ENCODE measurements at regions not wholly inside any gene's neighbourhood (a gene's known extent, or its start where the extent isn't known, plus 50 kb on each side); places are given as distances from the start of the nearest gene placed in this dataset.

GRCh38 chr3:44108481-44108880 is 133.2 kb upstream of the TOPAZ1 start:
- no peaks in the 10 kb centered on the region for H4K20me1 ChIP-seq (ENCODE audit: control insufficient read depth, insufficient read depth)
- ChIA-PET SMC1A (ENCODE audit: uncharacterized antibody, unreplicated experiment) (interaction anchor here (1.0 to 1.7 kb wide), 3 partner anchors 79 to 100 kb away, joined by 3 to 6 read pairs (median 4); no protein-coding TSS in a partner anchor), CTCF (no interaction called here), RAD21 (ENCODE audit: unreplicated experiment) (no interaction called here), POLR2A (no interaction called here)
- H3K79me2 ChIP-seq (ENCODE audit: control insufficient read depth, insufficient read depth, low read length): no peaks in the 10 kb centered on the region; the same call in 1 of the 2 replicates
- no peak overlapping the region for H3K4me2 ChIP-seq (ENCODE audit: control insufficient read depth, insufficient read depth)
- H3K4me3 ChIP-seq: no peak overlapping the region
- peaks cover 20% of the 10 kb centered on the region for H3K4me1 ChIP-seq (ENCODE audit: control insufficient read depth, insufficient read depth, low read length)
- H3K9me3 ChIP-seq (replicated peaks; ENCODE audit: control insufficient read depth, insufficient read depth, low read length): no peaks in the 10 kb centered on the region
- intact Hi-C loops (cut with micrococcal nuclease; ENCODE audit: unreplicated experiment): no loop called here
- ATAC-seq (no peak), FAIRE-seq (no peak), DNase-seq (ENCODE audit: low read depth, low spot score) (no peak)
- no TSS peak for BruUV-seq (replicated peaks)
- H3K27me3 ChIP-seq (replicated peaks in 1 of 2; ENCODE audit: control insufficient read depth in 2 of 2, insufficient read depth in 2 of 2, low read length in 1 of 2): no peaks in the 10 kb centered on the region
- H2AFZ ChIP-seq (ENCODE audit: control insufficient read depth, low read depth, low read length): no peak overlapping the region
- 62% methylated on average over 3 of the region's 3 CpGs for WGBS (ENCODE audit: insufficient coverage, insufficient replicate concordance, low lambda C conversion rate, missing lambda C conversion rate)
- no peak overlapping the region for H3K9ac ChIP-seq (ENCODE audit: control insufficient read depth, insufficient read depth, low read length)
- in situ Hi-C loops (cut with MboI): no loop called here
- peaks cover 0 to 12% of the 10 kb centered on the region in 2 experiments; a peak in 2 of 4 replicates for H3K36me3 ChIP-seq (ENCODE audit: control insufficient read depth in 2 of 2, insufficient read depth in 2 of 2, low read length in 1 of 2)
- H3K27ac ChIP-seq (ENCODE audit: control insufficient read depth, insufficient read depth): no peak overlapping the region
- TF ChIP-seq IKZF1 (conservative IDR thresholded peaks at IDR 0.05) (no peak), TARDBP (IDR thresholded peaks at IDR 0.05; ENCODE audit: borderline replicate concordance) (no peak), BCL3 (IDR thresholded peaks at IDR 0.05; ENCODE audit: borderline replicate concordance, insufficient read depth, low read depth, low read length, poor library complexity, severe bottlenecking) (no peak), E4F1 (IDR thresholded peaks at IDR 0.05; ENCODE audit: borderline replicate concordance, partially characterized antibody) (no peak), CREB1 (IDR thresholded peaks at IDR 0.05; ENCODE audit: low read depth) (no peak), IKZF2 (IDR thresholded peaks at IDR 0.05) (no peak), BCL11A (IDR thresholded peaks at IDR 0.05; ENCODE audit: low read depth, low read length) (no peak), NR2C2 (IDR thresholded peaks at IDR 0.05; ENCODE audit: borderline replicate concordance, control insufficient read depth, insufficient read length, low read depth) (no peak)
- TF ChIP-seq, protein P1, sequence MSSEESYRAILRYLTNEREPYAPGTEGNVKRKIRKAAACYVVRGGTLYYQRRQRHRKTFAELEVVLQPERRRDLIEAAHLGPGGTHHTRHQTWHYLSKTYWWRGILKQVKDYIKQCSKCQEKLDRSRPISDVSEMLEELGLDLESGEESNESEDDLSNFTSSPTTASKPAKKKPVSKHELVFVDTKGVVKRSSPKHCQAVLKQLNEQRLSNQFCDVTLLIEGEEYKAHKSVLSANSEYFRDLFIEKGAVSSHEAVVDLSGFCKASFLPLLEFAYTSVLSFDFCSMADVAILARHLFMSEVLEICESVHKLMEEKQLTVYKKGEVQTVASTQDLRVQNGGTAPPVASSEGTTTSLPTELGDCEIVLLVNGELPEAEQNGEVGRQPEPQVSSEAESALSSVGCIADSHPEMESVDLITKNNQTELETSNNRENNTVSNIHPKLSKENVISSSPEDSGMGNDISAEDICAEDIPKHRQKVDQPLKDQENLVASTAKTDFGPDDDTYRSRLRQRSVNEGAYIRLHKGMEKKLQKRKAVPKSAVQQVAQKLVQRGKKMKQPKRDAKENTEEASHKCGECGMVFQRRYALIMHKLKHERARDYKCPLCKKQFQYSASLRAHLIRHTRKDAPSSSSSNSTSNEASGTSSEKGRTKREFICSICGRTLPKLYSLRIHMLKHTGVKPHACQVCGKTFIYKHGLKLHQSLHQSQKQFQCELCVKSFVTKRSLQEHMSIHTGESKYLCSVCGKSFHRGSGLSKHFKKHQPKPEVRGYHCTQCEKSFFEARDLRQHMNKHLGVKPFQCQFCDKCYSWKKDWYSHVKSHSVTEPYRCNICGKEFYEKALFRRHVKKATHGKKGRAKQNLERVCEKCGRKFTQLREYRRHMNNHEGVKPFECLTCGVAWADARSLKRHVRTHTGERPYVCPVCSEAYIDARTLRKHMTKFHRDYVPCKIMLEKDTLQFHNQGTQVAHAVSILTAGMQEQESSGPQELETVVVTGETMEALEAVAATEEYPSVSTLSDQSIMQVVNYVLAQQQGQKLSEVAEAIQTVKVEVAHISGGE (CRISPR knock-in tag; IDR thresholded peaks at IDR 0.05): no peak
- TF ChIP-seq, protein P2, sequence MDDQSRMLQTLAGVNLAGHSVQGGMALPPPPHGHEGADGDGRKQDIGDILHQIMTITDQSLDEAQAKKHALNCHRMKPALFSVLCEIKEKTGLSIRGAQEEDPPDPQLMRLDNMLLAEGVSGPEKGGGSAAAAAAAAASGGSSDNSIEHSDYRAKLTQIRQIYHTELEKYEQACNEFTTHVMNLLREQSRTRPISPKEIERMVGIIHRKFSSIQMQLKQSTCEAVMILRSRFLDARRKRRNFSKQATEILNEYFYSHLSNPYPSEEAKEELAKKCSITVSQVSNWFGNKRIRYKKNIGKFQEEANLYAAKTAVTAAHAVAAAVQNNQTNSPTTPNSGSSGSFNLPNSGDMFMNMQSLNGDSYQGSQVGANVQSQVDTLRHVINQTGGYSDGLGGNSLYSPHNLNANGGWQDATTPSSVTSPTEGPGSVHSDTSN (IDR thresholded peaks at IDR 0.05; ENCODE audit: insufficient replicate concordance, low read depth, low read length): no peak
- TF ChIP-seq, protein P3, sequence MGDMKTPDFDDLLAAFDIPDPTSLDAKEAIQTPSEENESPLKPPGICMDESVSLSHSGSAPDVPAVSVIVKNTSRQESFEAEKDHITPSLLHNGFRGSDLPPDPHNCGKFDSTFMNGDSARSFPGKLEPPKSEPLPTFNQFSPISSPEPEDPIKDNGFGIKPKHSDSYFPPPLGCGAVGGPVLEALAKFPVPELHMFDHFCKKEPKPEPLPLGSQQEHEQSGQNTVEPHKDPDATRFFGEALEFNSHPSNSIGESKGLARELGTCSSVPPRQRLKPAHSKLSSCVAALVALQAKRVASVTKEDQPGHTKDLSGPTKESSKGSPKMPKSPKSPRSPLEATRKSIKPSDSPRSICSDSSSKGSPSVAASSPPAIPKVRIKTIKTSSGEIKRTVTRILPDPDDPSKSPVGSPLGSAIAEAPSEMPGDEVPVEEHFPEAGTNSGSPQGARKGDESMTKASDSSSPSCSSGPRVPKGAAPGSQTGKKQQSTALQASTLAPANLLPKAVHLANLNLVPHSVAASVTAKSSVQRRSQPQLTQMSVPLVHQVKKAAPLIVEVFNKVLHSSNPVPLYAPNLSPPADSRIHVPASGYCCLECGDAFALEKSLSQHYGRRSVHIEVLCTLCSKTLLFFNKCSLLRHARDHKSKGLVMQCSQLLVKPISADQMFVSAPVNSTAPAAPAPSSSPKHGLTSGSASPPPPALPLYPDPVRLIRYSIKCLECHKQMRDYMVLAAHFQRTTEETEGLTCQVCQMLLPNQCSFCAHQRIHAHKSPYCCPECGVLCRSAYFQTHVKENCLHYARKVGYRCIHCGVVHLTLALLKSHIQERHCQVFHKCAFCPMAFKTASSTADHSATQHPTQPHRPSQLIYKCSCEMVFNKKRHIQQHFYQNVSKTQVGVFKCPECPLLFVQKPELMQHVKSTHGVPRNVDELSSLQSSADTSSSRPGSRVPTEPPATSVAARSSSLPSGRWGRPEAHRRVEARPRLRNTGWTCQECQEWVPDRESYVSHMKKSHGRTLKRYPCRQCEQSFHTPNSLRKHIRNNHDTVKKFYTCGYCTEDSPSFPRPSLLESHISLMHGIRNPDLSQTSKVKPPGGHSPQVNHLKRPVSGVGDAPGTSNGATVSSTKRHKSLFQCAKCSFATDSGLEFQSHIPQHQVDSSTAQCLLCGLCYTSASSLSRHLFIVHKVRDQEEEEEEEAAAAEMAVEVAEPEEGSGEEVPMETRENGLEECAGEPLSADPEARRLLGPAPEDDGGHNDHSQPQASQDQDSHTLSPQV (IDR thresholded peaks at IDR 0.05): no peak
